HuH-7 (cell line): ENCODE measurements at regions not wholly inside any gene's neighbourhood (a gene's known extent, or its start where the extent isn't known, plus 50 kb on each side); places are given as distances from the start of the nearest gene placed in this dataset.
"Not testable (repeated sequence)": the region's sequence is repeated elsewhere in the genome, so short reads cannot be mapped to it uniquely, and the experiment has no call there.

ENCODE experiments used
- DNase-seq: peaks from one replicate; pipeline ENCODE4 v3.0.0; 2011; ENCODE audit warnings: low spot score

- no peak for DNase-seq
Measured at GRCh38 chr12:92261071-92261470, 115.4 kb upstream of the BTG1 start.

GRCh38 chr12:92259696-92260251, 114.1 kb upstream of the BTG1 start:
- DNase-seq: no peak

GRCh38 chr12:92259291-92259690, 113.6 kb upstream of the BTG1 start:
- DNase-seq: no peak

GRCh38 chr12:92257261-92257660, 111.6 kb upstream of the BTG1 start:
- DNase-seq: no peak

- DNase-seq: no peak
Measured at GRCh38 chr12:92255741-92256140, 110.1 kb upstream of the BTG1 start.

GRCh38 chr12:92253301-92253700, 107.7 kb upstream of the BTG1 start:
- no peak for DNase-seq

GRCh38 chr12:92248977-92249376, 103.3 kb upstream of the BTG1 start:
- no peak for DNase-seq

GRCh38 chr12:92244036-92244435, 98.4 kb upstream of the BTG1 start:
- no peak for DNase-seq

- DNase-seq: no peak
Measured at GRCh38 chr12:92242907-92243306, 97.3 kb upstream of the BTG1 start.

GRCh38 chr12:92237762-92238523, 92.3 kb upstream of the BTG1 start:
- DNase-seq: no peak

GRCh38 chr12:92237262-92237661, 91.6 kb upstream of the BTG1 start:
- DNase-seq: no peak

- no peak for DNase-seq
Measured at GRCh38 chr12:92235703-92236472, 90.2 kb upstream of the BTG1 start.

- DNase-seq: no peak
Measured at GRCh38 chr12:92234533-92234932, 88.9 kb upstream of the BTG1 start.

GRCh38 chr12:92233346-92234015, 87.8 kb upstream of the BTG1 start:
- DNase-seq: no peak

GRCh38 chr12:92232371-92232932, 86.8 kb upstream of the BTG1 start:
- DNase-seq: not testable (repeated sequence)

- not testable (repeated sequence) for DNase-seq
Measured at GRCh38 chr12:92231945-92232344, 86.3 kb upstream of the BTG1 start.

GRCh38 chr12:92231532-92231931, 85.9 kb upstream of the BTG1 start:
- not testable (repeated sequence) for DNase-seq

GRCh38 chr12:92229381-92229780, 83.7 kb upstream of the BTG1 start:
- no peak for DNase-seq

GRCh38 chr12:92226961-92227360, 81.3 kb upstream of the BTG1 start:
- DNase-seq: no peak

GRCh38 chr12:92226071-92226661, 80.5 kb upstream of the BTG1 start:
- DNase-seq: no peak

GRCh38 chr12:92224685-92225331, 79.2 kb upstream of the BTG1 start:
- no peak for DNase-seq
